Upper lobe of left lung (tissue), 4 donors: ENCODE measurements at regions not wholly inside any gene's neighbourhood (a gene's known extent, or its start where the extent isn't known, plus 50 kb on each side); places are given as distances from the start of the nearest gene placed in this dataset.

ENCODE experiments used
- EP300 ChIP-seq, 4 donors: sonication (generic); formaldehyde crosslinking; IDR thresholded peaks; one replicate each; pipeline ENCODE4 v1.5.1; 2017; ENCODE audit warnings: antibody characterized with exemption in 4 of 4, control low read depth in 2 of 4
- TF ChIP-seq, protein P1 (sequence below), 6 experiments: fragments of 450-650 bp in 4 of 6; fragments of 200-600 bp in 2 of 6; sonication (generic) in 2 of 6; IDR thresholded peaks; one replicate each; pipeline ENCODE4 v1.5.1; 2016 to 2019; ENCODE audit warnings: antibody characterized with exemption in 6 of 6

DNA sequence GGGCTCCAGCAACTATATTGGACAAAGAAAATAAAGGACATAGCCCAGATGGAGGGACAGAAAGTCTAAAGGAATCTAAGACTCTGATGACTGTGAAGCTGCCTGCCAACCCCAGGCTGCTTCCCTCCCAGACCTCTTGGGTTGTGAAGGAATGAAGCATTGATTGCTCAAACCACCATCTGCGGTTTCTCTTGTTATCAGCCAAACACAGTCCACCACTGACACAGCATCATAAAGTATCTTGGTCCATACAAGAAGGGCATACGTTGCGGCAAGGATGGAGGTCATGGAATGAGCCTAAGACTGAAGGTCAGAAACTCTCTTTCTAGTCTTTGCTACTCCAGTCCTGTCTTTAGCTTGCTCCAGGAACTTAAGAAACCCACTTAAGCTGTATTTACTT, 58.5 kb upstream of the PLXNC1 start:
- no peak for TF ChIP-seq EP300 (IDR thresholded peaks at IDR 0.05)
- TF ChIP-seq, protein P1, sequence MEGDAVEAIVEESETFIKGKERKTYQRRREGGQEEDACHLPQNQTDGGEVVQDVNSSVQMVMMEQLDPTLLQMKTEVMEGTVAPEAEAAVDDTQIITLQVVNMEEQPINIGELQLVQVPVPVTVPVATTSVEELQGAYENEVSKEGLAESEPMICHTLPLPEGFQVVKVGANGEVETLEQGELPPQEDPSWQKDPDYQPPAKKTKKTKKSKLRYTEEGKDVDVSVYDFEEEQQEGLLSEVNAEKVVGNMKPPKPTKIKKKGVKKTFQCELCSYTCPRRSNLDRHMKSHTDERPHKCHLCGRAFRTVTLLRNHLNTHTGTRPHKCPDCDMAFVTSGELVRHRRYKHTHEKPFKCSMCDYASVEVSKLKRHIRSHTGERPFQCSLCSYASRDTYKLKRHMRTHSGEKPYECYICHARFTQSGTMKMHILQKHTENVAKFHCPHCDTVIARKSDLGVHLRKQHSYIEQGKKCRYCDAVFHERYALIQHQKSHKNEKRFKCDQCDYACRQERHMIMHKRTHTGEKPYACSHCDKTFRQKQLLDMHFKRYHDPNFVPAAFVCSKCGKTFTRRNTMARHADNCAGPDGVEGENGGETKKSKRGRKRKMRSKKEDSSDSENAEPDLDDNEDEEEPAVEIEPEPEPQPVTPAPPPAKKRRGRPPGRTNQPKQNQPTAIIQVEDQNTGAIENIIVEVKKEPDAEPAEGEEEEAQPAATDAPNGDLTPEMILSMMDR (IDR thresholded peaks at IDR 0.05): no peak
